ENCODE measurements at regions not wholly inside any gene's neighbourhood (a gene's known extent, or its start where the extent isn't known, plus 50 kb on each side); places are given as distances from the start of the nearest gene placed in this dataset.
A peak's percentile ranks its signal among the peaks of the same experiment; 100 is the strongest.

DNA sequence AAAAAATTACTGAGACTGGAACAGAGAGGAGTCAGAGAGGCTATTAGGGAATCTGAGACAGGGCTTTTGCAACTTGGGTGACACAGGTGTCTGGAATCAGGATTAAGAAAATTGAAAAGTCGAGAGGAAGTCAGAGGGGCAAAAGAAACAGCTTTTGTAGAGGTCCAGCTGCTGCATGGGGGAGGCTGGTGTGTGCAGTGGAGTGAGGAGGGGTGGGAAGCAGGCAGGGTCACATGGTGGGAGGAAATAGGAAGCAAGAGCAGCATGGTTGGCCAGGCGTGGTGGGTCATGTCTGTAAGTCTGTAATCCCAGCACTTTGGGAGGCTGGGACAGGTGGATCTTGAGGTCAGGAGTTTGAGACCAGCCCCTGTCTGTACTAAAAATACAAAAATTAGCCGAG is 69.7 kb upstream of the VRK1 start:
- H3K9me3 Mint-ChIP-seq = no peaks in the 10 kb centered on the region
- POLR2A ChIA-PET = no interaction called here
- peak overlapping the region in 1 of 10 donors; percentile 31 for H3K27ac Mint-ChIP-seq
- DNase-seq = no peak
- H3K36me3 Mint-ChIP-seq = peaks cover 0 to 2% (median 0%) of the 10 kb centered on the region in 3 donors
- peaks cover 0 to 2% (median 0%) of the 10 kb centered on the region in 4 donors for H3K4me1 Mint-ChIP-seq
- H3K4me3 Mint-ChIP-seq = no peak overlapping the region
- ATAC-seq = no peak
- H3K27me3 Mint-ChIP-seq = peaks cover 7 to 39% (median 9%) of the 10 kb centered on the region in 5 donors

DNA sequence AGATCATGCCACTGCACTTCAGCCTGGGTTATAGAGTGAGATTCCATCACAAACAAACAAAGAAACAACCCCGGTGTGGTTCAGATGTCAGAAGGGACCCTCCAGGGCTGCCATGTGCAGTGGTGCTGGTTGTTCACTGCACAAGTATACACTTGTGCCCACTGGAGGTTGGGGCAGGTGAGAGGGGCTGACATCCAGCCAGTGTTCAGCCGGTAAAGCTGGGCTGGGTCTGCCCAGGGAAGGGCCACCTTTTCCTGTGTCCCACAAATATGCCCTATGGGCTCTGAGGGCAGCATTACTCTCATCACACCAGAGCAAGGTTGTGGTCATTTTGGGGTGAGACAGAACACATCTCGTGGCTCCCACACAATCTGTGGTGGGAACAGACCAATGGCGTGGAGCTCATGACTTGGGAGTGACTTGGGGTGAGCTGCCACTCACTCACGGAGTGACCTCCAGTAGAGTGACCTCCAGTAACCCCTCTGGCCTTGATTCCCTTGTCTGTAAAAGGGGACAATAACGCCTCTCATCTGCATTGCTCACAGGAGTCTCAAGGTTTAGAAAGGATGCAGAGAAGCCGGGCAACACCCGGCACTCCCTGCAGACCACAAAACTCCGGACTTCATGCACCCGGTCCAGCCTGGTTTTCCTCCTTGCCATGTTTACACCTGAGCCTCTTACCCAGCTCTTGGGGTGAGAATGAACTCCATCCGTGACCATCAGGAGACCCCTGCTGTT is 69.0 kb upstream of the VRK1 start:
- DNase-seq (no peak), ATAC-seq (no peak)
- H3K27me3 Mint-ChIP-seq = peaks cover 7 to 45% (median 10%) of the 10 kb centered on the region in 5 donors
- peaks cover 0 to 2% (median 0%) of the 10 kb centered on the region in 3 donors for H3K36me3 Mint-ChIP-seq
- no peak overlapping the region for H3K4me3 Mint-ChIP-seq
- H3K27ac Mint-ChIP-seq = peak overlapping the region in 1 of 10 donors; percentile 31
- POLR2A ChIA-PET = no interaction called here
- no peaks in the 10 kb centered on the region for H3K9me3 Mint-ChIP-seq
- H3K4me1 Mint-ChIP-seq = peaks cover 0 to 2% (median 0%) of the 10 kb centered on the region in 4 donors

DNA sequence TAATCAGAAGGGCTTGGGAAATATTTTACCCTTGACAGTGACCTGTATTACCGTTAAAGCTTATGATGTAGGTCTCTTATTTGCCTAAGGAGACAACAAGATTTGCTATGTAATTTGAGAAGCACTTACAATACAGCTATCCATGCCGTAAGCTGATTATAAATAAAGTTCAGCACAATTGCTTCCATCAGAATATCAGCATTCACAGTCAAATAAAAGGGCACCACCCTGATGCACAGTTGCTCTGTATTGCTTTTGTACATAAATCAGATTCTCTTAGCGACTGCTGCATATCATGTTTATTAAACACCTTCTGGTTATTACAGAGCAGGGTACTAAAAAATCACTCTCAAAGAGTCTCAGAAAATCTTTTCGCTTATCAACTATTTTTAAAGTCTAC is 67.3 kb upstream of the VRK1 start:
- H3K27ac Mint-ChIP-seq = peak overlapping the region in 1 of 10 donors; percentile 22
- no peak overlapping the region for H3K4me3 Mint-ChIP-seq
- H3K27me3 Mint-ChIP-seq = peaks cover 13 to 63% (median 21%) of the 10 kb centered on the region in 5 donors
- DNase-seq = no peak
- H3K4me1 Mint-ChIP-seq = peaks cover 0 to 2% (median 0%) of the 10 kb centered on the region in 4 donors
- no peaks in the 10 kb centered on the region for H3K36me3 Mint-ChIP-seq
- H3K9me3 Mint-ChIP-seq = no peaks in the 10 kb centered on the region
- ATAC-seq = no peak
- POLR2A ChIA-PET = no interaction called here

DNA sequence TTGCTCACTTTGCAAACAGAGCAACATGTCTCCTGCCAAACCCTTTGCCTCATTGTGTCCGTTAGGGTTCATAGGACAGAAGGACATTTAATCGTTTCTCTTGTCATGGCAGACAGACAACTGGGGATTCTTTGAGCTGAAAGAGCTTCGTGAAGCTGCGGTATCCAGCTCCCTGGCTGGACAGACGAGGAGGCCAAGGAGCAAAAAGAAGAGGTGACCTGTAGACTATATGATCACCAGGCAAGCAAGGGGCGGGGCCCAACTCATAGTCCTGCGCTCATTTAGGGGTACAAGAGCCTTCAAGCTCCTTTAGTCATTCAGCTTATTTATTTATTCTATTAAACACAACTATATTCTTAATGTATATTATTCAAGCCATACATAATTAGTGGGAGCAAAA is 66.8 kb upstream of the VRK1 start:
- no peak for DNase-seq
- no peak for ATAC-seq
- H3K36me3 Mint-ChIP-seq = no peaks in the 10 kb centered on the region
- H3K4me1 Mint-ChIP-seq = peaks cover 0 to 2% (median 0%) of the 10 kb centered on the region in 4 donors
- H3K27me3 Mint-ChIP-seq = peaks cover 15 to 68% (median 24%) of the 10 kb centered on the region in 5 donors
- H3K4me3 Mint-ChIP-seq = no peak overlapping the region
- no peaks in the 10 kb centered on the region for H3K9me3 Mint-ChIP-seq
- no peak overlapping the region for H3K27ac Mint-ChIP-seq
- POLR2A ChIA-PET = no interaction called here

DNA sequence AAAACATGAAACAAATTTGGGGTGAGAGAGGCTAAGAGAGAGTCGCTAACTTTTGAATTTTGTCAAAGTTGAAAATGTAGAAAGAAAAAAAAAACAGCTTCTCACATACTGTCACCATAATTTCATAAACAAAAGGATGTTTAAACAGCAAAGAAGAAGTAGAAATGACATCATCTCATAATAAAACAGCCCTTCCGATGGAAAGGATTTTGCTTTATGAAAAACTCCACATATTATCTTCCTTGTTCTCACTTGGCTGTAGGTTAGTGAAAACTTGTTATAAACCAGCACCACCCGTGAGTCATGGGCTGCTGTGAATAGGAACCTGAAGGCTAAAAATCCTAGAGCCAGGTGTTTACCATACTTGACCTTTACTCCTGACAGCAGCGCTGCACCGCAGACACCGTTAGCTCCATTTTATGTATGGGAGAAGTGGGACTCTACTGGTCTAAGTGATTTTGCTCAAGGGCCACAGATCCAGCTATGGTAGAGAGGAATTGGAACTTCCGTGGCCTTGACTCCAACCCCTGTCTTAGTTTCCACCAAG is 63.0 kb upstream of the VRK1 start:
- ATAC-seq (no peak), DNase-seq (no peak)
- H3K36me3 Mint-ChIP-seq = peaks cover 0 to 2% (median 0%) of the 10 kb centered on the region in 3 donors
- POLR2A ChIA-PET = no interaction called here
- H3K4me1 Mint-ChIP-seq = no peaks in the 10 kb centered on the region
- peaks cover 26 to 80% (median 49%) of the 10 kb centered on the region in 5 donors for H3K27me3 Mint-ChIP-seq
- no peak overlapping the region for H3K4me3 Mint-ChIP-seq
- no peaks in the 10 kb centered on the region for H3K9me3 Mint-ChIP-seq
- H3K27ac Mint-ChIP-seq = no peak overlapping the region

DNA sequence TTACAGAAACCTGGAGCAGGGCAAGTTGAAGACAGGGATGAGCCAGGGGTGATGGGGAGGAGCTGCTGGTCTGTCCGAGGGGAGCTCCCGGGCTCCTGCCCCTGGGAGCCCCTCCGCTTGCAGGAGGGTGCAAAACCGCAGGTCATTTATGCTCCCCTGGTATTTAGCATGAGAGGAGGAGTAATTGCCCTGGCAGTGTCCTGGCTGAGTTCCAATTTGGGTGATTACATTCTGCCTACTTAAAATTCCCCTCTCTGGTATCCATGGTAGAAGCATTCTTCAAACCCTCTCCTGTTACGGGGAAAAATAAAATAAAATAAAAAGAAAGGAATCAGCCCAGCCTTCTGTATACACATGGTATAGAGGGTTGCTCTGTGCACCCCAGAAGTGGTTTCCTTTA is 61.7 kb upstream of the VRK1 start:
- Mint-ChIP-seq H3K4me3 (no peak overlapping the region), H3K27me3 (peaks cover 34 to 83% (median 59%) of the 10 kb centered on the region in 5 donors), H3K9me3 (no peaks in the 10 kb centered on the region), H3K4me1 (no peaks in the 10 kb centered on the region), H3K27ac (peak overlapping the region in 1 of 10 donors; percentile 55), H3K36me3 (peaks cover 0 to 2% (median 0%) of the 10 kb centered on the region in 3 donors)
- POLR2A ChIA-PET = no interaction called here
- no peak for ATAC-seq
- DNase-seq = no peak

DNA sequence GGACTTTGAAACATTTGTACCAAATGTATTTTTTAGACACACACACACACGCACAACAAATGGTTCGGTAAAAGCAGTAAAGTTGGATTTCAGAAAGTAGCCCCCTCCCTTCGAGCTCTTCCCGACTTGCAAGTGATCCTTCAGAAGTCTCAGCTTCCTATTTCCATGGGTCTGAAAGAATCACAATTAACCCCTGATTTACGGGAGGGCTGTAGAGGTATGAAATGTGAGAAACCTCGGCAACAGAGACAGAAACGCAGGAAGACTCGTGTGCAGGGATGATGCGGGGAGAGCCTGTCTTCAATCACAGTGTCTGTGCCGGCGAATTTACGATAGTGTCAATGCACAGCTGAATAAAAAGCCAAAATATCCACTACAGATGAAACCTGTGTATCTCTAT is 60.7 kb upstream of the VRK1 start:
- Mint-ChIP-seq H3K27me3 (peaks cover 32 to 91% (median 61%) of the 10 kb centered on the region in 5 donors), H3K4me3 (no peak overlapping the region), H3K36me3 (peaks cover 0 to 2% (median 0%) of the 10 kb centered on the region in 3 donors), H3K4me1 (peaks cover 0 to 5% (median 4%) of the 10 kb centered on the region in 4 donors), H3K9me3 (no peaks in the 10 kb centered on the region), H3K27ac (no peak overlapping the region)
- no peak for ATAC-seq
- no peak for DNase-seq
- POLR2A ChIA-PET = no interaction called here

DNA sequence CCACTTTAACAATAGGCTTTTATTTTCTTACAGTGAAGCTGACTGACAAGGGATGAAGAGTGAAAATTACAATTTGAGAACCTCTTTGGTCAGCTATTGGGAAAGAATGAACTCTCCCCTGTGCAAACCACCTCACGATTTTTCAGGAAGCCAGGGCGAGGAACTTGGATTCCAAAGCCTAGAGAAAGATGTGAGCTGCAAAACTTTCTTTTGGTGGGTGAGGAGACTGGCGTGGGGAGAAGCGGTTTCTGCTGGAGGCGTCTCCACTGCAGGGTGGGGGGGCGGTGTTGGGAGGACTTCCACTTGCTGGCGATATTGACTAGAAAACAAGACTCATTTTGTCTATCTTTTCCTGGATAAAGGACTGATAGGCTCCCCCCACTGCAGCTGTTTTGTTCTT is 59.3 kb upstream of the VRK1 start:
- ATAC-seq = no peak
- Mint-ChIP-seq H3K4me1 (peaks cover 2 to 15% (median 7%) of the 10 kb centered on the region in 4 donors), H3K27ac (no peak overlapping the region), H3K4me3 (no peak overlapping the region), H3K36me3 (peaks cover 0 to 2% (median 0%) of the 10 kb centered on the region in 3 donors), H3K9me3 (no peaks in the 10 kb centered on the region), H3K27me3 (peaks cover 35 to 92% (median 69%) of the 10 kb centered on the region in 5 donors)
- POLR2A ChIA-PET = no interaction called here
- DNase-seq = no peak

DNA sequence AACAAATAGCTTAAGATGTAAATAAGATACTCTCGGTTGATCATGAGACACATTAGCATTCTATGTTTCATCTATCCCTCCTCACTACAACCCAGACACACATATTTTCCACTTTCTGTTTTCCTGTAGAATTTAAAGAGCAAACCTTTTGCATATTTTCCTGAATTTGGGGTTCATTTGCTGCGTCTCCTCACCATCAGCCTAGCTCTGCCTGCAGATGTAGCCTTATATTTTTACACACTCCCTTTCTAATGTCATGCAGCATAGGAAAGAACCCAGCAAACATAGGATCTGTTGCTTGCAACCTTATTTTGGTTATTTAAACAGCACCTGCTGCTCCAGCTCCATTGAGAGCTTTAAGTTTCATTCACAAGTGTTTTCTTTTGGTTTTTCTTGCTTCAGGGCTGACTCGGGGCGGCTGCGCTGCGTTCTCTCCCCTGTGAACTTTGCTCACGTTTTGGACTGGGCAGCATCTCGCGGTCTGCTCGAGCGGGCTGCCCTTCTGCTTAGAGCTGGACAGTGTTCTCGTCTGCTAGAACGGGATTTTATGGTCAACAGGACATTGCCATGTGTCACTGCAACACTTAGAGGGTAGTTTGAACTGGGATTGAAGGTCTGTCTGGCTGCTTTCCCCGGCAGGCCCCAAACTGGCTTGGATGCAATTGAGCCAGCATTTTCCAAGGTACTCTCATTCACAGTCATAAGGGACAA is 57.8 kb upstream of the VRK1 start:
- Mint-ChIP-seq H3K9me3 (no peaks in the 10 kb centered on the region), H3K27me3 (peaks cover 32 to 91% (median 73%) of the 10 kb centered on the region in 5 donors), H3K27ac (peak overlapping the region in 1 of 10 donors; percentile 49), H3K36me3 (peaks cover 0 to 2% (median 0%) of the 10 kb centered on the region in 3 donors), H3K4me3 (no peak overlapping the region), H3K4me1 (peaks cover 2 to 15% (median 7%) of the 10 kb centered on the region in 4 donors)
- POLR2A ChIA-PET = no interaction called here
- DNase-seq (no peak), ATAC-seq (no peak)

DNA sequence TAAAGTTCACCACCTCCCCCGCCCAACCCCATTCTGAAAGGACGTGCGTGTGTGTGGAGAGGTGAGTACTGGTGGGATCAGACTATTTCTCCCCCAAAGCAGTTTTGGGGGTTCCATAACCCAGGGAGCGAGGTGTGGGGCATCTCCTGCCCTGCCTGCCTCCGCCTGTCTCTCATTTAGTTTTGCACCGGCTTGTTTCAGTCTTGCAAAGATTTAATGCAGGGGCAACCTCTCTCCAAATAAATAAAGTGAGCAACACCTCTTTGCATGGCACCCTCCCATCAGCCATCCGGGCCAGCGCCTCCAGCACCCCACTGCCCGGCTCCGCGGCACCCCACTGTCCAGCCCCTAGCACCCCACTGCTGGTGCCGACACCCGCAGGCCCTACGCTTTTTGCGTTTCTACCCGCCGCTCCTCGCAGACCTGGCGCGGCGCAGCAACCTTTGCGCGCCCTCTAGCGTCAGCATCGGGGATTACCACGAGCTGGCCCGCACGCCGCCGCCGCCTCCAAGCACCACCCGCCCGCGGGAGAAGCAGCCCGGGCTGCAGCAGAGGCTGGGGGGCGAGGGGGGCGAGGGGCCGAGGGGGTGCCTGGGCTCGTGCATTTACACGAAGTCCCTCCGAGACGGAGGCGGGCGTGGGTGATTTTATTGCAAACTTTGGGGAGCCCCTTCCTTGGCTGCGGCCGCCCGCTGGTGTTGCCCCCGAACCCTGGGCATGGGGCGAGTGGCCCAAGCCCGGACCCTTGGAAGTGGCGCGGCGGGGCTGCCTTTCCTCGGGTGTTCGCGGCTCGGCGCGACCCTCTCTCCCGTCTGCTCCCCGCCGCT is 55.8 kb upstream of the VRK1 start:
- POLR2A ChIA-PET = interaction anchor here (0.6 kb wide), 2 partner anchors 52 to 56 kb away, joined by 3 to 6 read pairs; partner anchors contain the start of gene VRK1
- ATAC-seq (peak; percentile 90 to 96), DNase-seq (peak; percentile 54 to 82 (median 75))
- H3K4me1 Mint-ChIP-seq = peaks cover 2 to 15% (median 7%) of the 10 kb centered on the region in 4 donors
- H3K27ac Mint-ChIP-seq = peak overlapping the region in 1 of 10 donors; percentile 65
- peaks cover 31 to 89% (median 67%) of the 10 kb centered on the region in 5 donors for H3K27me3 Mint-ChIP-seq
- H3K9me3 Mint-ChIP-seq = no peaks in the 10 kb centered on the region
- peaks cover 0 to 2% (median 0%) of the 10 kb centered on the region in 3 donors for H3K36me3 Mint-ChIP-seq
- H3K4me3 Mint-ChIP-seq = peak overlapping the region; percentile 74 to 89 (median 80)

DNA sequence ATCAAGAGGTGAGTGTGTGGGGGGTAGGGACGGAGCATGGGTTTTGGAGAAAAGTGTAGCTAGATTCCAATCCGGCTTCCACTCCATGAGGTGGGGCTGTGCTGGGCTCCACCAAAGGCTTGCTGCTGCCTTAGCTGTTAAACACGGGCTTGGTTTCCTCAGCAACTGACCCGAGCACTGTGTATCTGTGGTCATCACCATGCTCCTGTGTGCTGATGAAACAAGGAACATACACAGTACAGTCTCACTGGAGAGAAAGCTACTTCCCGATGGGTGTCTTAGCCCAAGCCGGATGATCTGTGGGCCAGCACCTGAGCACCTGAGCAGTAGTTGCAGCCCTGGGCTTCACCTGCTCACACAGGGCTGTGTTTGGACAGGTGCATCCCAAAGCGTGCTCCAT is 52.9 kb upstream of the VRK1 start:
- no peak for ATAC-seq
- no peak overlapping the region for H3K4me3 Mint-ChIP-seq
- H3K27ac Mint-ChIP-seq = no peak overlapping the region
- POLR2A ChIA-PET = no interaction called here
- no peaks in the 10 kb centered on the region for H3K36me3 Mint-ChIP-seq
- H3K4me1 Mint-ChIP-seq = peaks cover 2 to 15% (median 7%) of the 10 kb centered on the region in 4 donors
- no peak for DNase-seq
- H3K9me3 Mint-ChIP-seq = no peaks in the 10 kb centered on the region
- peaks cover 15 to 64% (median 41%) of the 10 kb centered on the region in 5 donors for H3K27me3 Mint-ChIP-seq

DNA sequence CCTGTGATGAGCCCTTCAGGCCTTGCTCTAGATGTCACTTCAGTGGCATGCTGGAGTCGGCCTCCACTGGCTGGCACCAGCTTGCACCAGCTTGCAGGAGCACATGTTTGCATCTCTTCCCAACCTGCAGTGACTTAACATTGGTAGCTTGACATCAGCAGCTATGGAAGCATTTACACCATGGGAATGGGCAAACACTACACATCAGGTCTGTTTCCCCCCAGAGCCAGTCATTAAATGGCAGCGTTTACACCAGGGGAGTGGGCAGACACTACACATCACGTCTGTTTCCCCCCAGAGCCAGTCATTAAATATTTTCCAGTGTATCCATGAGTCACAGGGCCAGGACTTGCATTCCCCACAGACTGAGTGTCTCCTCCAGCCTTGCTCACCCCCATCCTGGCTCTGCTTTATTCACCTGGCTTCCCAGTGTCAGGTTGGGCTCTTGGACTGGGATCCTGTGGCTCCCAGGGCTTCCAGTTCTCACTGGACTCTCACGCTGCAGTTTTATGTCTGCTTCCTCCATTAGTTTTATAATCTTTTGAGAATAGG is 51.6 kb upstream of the VRK1 start:
- no peaks in the 10 kb centered on the region for H3K9me3 Mint-ChIP-seq
- POLR2A ChIA-PET = no interaction called here
- H3K27me3 Mint-ChIP-seq = peaks cover 8 to 56% (median 35%) of the 10 kb centered on the region in 5 donors
- no peak for ATAC-seq
- H3K27ac Mint-ChIP-seq = peak overlapping the region in 2 of 10 donors; percentile 27 to 38
- H3K36me3 Mint-ChIP-seq = no peaks in the 10 kb centered on the region
- no peak overlapping the region for H3K4me3 Mint-ChIP-seq
- DNase-seq = no peak
- H3K4me1 Mint-ChIP-seq = peaks cover 2 to 15% (median 7%) of the 10 kb centered on the region in 4 donors

Measured in naive thymus-derived CD8-positive, alpha-beta T cell (primary cell).